22Rv1 (cell line): ENCODE measurements at regions not wholly inside any gene's neighbourhood (a gene's known extent, or its start where the extent isn't known, plus 50 kb on each side); places are given as distances from the start of the nearest gene placed in this dataset.

Experiments used
- ZFX ChIP-seq: fragments of 450-650 bp; IDR thresholded peaks from 2 replicates; pipeline ENCODE4 v1.6.1; 2017; ENCODE audit warnings: antibody characterized with exemption, borderline replicate concordance
- TF ChIP-seq, protein P1 (sequence below): fragments of 450-650 bp; IDR thresholded peaks from 2 replicates; pipeline ENCODE4 v1.5.1; 2017; ENCODE audit warnings: mild to moderate bottlenecking

DNA sequence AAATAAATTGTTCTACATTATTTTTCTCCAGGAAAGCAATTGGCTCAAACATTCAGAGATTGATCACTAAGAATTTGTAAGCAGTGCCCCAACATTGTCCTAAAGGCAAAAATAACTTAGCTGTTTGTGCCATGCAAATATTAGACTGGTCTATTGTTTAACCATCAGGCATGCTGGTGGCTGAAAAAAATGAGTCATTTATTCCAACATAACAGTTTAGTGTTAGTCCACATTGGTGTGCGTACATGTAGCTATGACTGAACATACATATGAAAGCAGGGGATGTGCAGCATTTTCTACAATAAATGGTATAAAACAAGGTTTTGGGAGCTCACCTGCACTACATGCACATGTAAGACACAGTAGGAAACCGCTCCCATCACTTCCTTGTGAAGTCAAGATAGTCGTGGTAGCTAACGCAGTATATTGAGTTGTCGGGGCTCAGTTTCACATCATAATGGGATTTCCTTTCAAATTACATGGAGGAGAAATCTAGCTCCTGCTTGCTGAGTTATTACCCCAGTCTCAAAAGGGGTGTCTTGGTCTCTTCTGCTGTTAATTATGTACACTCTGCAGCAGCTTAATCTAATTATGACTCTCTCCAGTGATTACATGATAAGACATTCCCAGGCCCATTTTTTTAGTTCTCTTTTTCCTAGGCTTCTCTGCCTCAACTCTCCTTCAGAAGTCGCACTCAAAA, 199.4 kb downstream of the LYPLAL1 start:
- TF ChIP-seq, protein P1, sequence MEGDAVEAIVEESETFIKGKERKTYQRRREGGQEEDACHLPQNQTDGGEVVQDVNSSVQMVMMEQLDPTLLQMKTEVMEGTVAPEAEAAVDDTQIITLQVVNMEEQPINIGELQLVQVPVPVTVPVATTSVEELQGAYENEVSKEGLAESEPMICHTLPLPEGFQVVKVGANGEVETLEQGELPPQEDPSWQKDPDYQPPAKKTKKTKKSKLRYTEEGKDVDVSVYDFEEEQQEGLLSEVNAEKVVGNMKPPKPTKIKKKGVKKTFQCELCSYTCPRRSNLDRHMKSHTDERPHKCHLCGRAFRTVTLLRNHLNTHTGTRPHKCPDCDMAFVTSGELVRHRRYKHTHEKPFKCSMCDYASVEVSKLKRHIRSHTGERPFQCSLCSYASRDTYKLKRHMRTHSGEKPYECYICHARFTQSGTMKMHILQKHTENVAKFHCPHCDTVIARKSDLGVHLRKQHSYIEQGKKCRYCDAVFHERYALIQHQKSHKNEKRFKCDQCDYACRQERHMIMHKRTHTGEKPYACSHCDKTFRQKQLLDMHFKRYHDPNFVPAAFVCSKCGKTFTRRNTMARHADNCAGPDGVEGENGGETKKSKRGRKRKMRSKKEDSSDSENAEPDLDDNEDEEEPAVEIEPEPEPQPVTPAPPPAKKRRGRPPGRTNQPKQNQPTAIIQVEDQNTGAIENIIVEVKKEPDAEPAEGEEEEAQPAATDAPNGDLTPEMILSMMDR = no peak
- no peak for TF ChIP-seq ZFX
